Tibial artery (tissue), 4 donors: ENCODE measurements at regions not wholly inside any gene's neighbourhood (a gene's known extent, or its start where the extent isn't known, plus 50 kb on each side); places are given as distances from the start of the nearest gene placed in this dataset.
A peak's percentile ranks its signal among the peaks of the same experiment; 100 is the strongest.

Source experiments
- DNase-seq, 2 donors: peaks; one replicate each; pipeline ENCODE4 v3.0.0-alpha.2; 2019
- H3K27ac ChIP-seq, 2 donors: fragments of 200-600 bp; sonication (generic) in 1 of 2; 1 replicate in 1 of 2; 2 replicates in 1 of 2; pipeline ENCODE4 v1.5.1; 2018 to 2019; ENCODE audit warnings: mild to moderate bottlenecking in 1 of 2
- H3K27me3 ChIP-seq, 2 donors: fragments of 200-600 bp; sonication (generic) in 1 of 2; one replicate each; pipeline versions ENCODE4 v1.5.1 to v1.6.0; 2016 to 2019
- H3K36me3 ChIP-seq, 3 donors: fragments of 200-600 bp; sonication (generic) in 2 of 3; one replicate each; pipeline ENCODE4 v1.5.1; 2016 to 2019; ENCODE audit warnings: mild to moderate bottlenecking in 2 of 3
- H3K4me1 ChIP-seq, 4 donors: fragments of 200-600 bp; sonication (generic) in 2 of 4; 1 replicate in 3 of 4; 2 replicates in 1 of 4; pipeline ENCODE4 v1.5.1; 2016 to 2019
- H3K4me3 ChIP-seq, 2 donors: fragments of 200-600 bp; sonication (generic) in 1 of 2; 1 replicate in 1 of 2; 2 replicates in 1 of 2; pipeline ENCODE4 v1.5.1; 2018 to 2019; ENCODE audit warnings: mild to moderate bottlenecking in 2 of 2
- H3K9me3 ChIP-seq, 3 donors: fragments of 200-600 bp; sonication (generic) in 1 of 3; one replicate each; pipeline ENCODE4 v1.5.1; 2016 to 2019
- intact Hi-C: fragments of 100-400 bp; cut with DNase I; formaldehyde crosslinking; loops from one replicate; pipeline ENCODE4 v1.15.0; 2023; ENCODE audit warnings: low total_unique reads
- TF ChIP-seq, protein P1 (sequence below), 2 experiments: fragments of 200-600 bp in 1 of 2; fragments of 450-650 bp in 1 of 2; IDR thresholded peaks; one replicate each; pipeline ENCODE4 v1.5.1; 2017 to 2019; ENCODE audit warnings: antibody characterized with exemption in 2 of 2, mild to moderate bottlenecking in 1 of 2, moderate library complexity in 1 of 2

- no peaks in the 10 kb centered on the region for H3K36me3 ChIP-seq
- no peaks in the 10 kb centered on the region for H3K27me3 ChIP-seq
- H3K27ac ChIP-seq, result peak overlapping the region; percentile 70 to 84
- intact Hi-C loops, result no loop called here
- peak overlapping the region; percentile 35 to 46 for H3K4me3 ChIP-seq
- peaks cover 0 to 58% (median 34%) of the 10 kb centered on the region in 4 donors for H3K4me1 ChIP-seq
- DNase-seq, result no peak
- TF ChIP-seq, protein P1, sequence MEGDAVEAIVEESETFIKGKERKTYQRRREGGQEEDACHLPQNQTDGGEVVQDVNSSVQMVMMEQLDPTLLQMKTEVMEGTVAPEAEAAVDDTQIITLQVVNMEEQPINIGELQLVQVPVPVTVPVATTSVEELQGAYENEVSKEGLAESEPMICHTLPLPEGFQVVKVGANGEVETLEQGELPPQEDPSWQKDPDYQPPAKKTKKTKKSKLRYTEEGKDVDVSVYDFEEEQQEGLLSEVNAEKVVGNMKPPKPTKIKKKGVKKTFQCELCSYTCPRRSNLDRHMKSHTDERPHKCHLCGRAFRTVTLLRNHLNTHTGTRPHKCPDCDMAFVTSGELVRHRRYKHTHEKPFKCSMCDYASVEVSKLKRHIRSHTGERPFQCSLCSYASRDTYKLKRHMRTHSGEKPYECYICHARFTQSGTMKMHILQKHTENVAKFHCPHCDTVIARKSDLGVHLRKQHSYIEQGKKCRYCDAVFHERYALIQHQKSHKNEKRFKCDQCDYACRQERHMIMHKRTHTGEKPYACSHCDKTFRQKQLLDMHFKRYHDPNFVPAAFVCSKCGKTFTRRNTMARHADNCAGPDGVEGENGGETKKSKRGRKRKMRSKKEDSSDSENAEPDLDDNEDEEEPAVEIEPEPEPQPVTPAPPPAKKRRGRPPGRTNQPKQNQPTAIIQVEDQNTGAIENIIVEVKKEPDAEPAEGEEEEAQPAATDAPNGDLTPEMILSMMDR (IDR thresholded peaks at IDR 0.05), result no peak
- H3K9me3 ChIP-seq, result no peaks in the 10 kb centered on the region
Measured at GRCh38 chr16:14002416-14002990, 68.6 kb upstream of the MRTFB start.

DNA sequence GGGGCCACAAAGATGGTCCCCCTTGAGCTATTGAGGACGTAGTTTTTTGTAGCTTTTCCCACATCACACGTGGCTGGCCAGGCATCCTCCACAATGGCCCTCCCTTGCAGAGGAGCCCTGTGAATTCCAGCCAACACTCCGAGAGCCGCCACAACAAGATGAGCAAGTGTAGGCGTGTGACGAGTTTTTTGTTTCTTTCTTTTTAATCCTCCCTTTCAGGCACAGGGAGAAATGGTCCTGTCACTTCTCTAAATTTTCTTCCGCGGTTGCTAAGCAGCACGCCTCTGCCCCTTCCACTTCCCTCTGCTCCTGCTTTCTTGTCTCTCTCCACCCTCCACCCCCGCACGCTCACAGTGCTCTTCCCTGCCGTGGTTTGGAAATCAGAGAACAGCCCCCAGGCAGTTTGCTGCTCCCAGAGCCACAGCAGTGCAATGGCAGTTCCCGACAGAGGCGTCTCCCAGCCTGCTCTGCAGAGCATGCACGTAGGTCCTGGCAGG lies 68.0 kb upstream of the MRTFB start:
- Histone ChIP-seq H3K36me3 (no peaks in the 10 kb centered on the region), H3K9me3 (no peaks in the 10 kb centered on the region), H3K4me3 (peak overlapping the region; percentile 35 to 46), H3K27ac (peak overlapping the region; percentile 70 to 84), H3K27me3 (no peaks in the 10 kb centered on the region), H3K4me1 (peaks cover 0 to 58% (median 34%) of the 10 kb centered on the region in 4 donors)
- peak; percentile 48 to 79 for DNase-seq
- intact Hi-C loops, result no loop called here
- TF ChIP-seq, protein P1 (IDR thresholded peaks at IDR 0.05), result no peak

DNA sequence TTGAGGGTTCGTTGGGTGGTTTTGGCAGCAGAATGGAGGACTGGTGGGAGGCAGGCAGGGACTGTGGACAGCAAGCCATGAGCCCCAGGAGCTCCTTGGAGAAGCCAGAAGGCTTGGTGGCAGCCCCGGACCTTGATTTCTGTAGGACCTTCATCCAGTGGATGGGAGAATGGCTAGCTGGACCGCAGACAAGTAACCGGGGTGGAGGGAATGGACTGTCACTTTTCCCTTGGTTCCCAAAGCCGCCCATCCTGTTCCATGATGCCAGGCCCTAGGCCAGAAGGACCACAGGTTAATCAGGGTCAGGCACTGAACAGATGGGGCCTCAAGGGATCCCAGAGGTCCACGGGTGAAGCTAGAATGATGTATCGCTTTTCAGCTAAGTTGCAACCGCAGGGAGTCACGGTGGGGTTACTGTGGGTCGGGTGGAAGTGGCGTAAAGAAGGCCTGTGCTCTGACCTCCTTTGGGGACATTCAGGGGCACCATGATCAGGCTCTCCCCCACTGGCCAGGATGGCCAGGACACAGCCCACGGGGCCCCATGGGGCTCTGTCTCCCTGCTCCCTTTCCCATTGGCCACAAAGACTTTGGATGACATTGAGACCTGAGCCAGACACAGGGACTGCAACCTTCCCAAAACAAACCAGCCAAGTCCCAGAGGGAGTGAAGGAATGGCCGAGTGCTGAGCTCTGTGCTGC lies 66.9 kb upstream of the MRTFB start:
- Histone ChIP-seq H3K27me3 (no peaks in the 10 kb centered on the region), H3K36me3 (no peaks in the 10 kb centered on the region), H3K4me1 (peaks cover 0 to 57% (median 34%) of the 10 kb centered on the region in 4 donors), H3K27ac (peak overlapping the region; percentile 70 to 84), H3K9me3 (no peaks in the 10 kb centered on the region), H3K4me3 (no peak overlapping the region)
- TF ChIP-seq, protein P1 (IDR thresholded peaks at IDR 0.05), result no peak
- DNase-seq, result peak; percentile 40 to 85
- intact Hi-C loops, result no loop called here

DNA sequence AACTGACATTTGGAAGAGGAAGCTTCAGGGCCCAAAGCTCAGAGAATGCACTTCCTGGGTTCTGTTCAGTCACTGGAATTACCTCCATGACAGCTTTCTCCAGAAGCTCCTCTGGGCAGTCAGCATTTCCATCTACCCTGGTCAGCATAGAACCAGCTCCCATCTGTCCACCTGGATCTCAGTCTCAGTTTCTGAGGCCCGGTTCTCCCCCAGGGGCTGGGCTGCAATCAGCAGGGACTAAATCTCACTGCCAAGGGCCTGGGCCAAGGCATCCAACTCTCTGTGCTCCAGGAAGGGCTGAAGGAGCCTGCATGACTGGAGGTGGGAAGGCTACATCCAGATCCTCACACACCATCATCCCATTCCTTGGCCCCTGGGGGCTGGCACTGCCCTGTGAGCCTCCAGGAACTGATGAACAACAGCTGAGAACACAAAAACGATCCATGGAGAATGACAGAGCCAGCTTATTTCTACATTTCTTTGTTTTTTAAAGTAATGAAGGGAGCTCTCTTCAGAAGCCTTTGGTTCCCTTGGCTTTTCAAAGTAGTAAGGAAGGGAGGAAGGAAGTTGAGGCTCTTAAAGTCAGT lies 66.3 kb upstream of the MRTFB start:
- Histone ChIP-seq H3K4me1 (peaks cover 0 to 50% (median 34%) of the 10 kb centered on the region in 4 donors), H3K9me3 (no peaks in the 10 kb centered on the region), H3K36me3 (no peaks in the 10 kb centered on the region), H3K27me3 (no peaks in the 10 kb centered on the region), H3K27ac (peak overlapping the region; percentile 70 to 84), H3K4me3 (no peak overlapping the region)
- TF ChIP-seq, protein P1 (IDR thresholded peaks at IDR 0.05), result no peak
- DNase-seq, result no peak
- intact Hi-C loops, result no loop called here

GRCh38 chr16:14005335-14005734 lies 65.8 kb upstream of the MRTFB start:
- H3K9me3 ChIP-seq, result no peaks in the 10 kb centered on the region
- TF ChIP-seq, protein P1 (IDR thresholded peaks at IDR 0.05), result no peak
- intact Hi-C loops, result no loop called here
- no peaks in the 10 kb centered on the region for H3K27me3 ChIP-seq
- no peak overlapping the region for H3K4me3 ChIP-seq
- H3K4me1 ChIP-seq, result peaks cover 0 to 45% (median 32%) of the 10 kb centered on the region in 4 donors
- no peaks in the 10 kb centered on the region for H3K36me3 ChIP-seq
- no peak for DNase-seq
- H3K27ac ChIP-seq, result peak overlapping the region; percentile 70 to 84
